Right renal cortex interstitium (tissue), 3 donors: ENCODE measurements at regions not wholly inside any gene's neighbourhood (a gene's known extent, or its start where the extent isn't known, plus 50 kb on each side); places are given as distances from the start of the nearest gene placed in this dataset.
A peak's percentile ranks its signal among the peaks of the same experiment; 100 is the strongest.

Experiments
- DNase-seq, 3 donors: peaks; one replicate each; pipeline ENCODE4 v3.0.0-alpha.2; 2013; ENCODE audit warnings: low read depth in 3 of 3, low spot score in 2 of 3

- no peak for DNase-seq
Observed at GRCh38 chr10:85510682-85511081, 855.9 kb downstream of the GRID1 start.

GRCh38 chr10:85513436-85513835 lies 853.2 kb downstream of the GRID1 start:
- no peak for DNase-seq

GRCh38 chr10:85515316-85515715 lies 851.3 kb downstream of the GRID1 start:
- DNase-seq: no peak

GRCh38 chr10:85524001-85524666 lies 842.5 kb downstream of the GRID1 start:
- no peak for DNase-seq

- no peak for DNase-seq
Observed at GRCh38 chr10:85527616-85528317, 838.8 kb downstream of the GRID1 start.

GRCh38 chr10:85528318-85528652 lies 838.3 kb downstream of the GRID1 start:
- DNase-seq: no peak

GRCh38 chr10:85531706-85532105 lies 834.9 kb downstream of the GRID1 start:
- no peak for DNase-seq

GRCh38 chr10:85532773-85533172 lies 833.8 kb downstream of the GRID1 start:
- no peak for DNase-seq

- no peak for DNase-seq
Observed at GRCh38 chr10:85535926-85536325, 830.7 kb downstream of the GRID1 start.

- no peak for DNase-seq
Observed at GRCh38 chr10:85537561-85537960, 829.0 kb downstream of the GRID1 start.

GRCh38 chr10:85538601-85539000 lies 828.0 kb downstream of the GRID1 start:
- no peak for DNase-seq

- no peak for DNase-seq
Observed at GRCh38 chr10:85542152-85542551, 824.4 kb downstream of the GRID1 start.

GRCh38 chr10:85542936-85543730 lies 823.5 kb downstream of the GRID1 start:
- DNase-seq: no peak

GRCh38 chr10:85544956-85545355 lies 821.6 kb downstream of the GRID1 start:
- no peak for DNase-seq

- DNase-seq: no peak
Observed at GRCh38 chr10:85545874-85546273, 820.7 kb downstream of the GRID1 start.

- no peak for DNase-seq
Observed at GRCh38 chr10:85547460-85548023, 819.1 kb downstream of the GRID1 start.

- DNase-seq: peak in 1 of 3 donors; percentile 10
Observed at GRCh38 chr10:85548034-85548433, 818.6 kb downstream of the GRID1 start.
